GM19023 (cell line): ENCODE measurements at regions not wholly inside any gene's neighbourhood (a gene's known extent, or its start where the extent isn't known, plus 50 kb on each side); places are given as distances from the start of the nearest gene placed in this dataset.
"Not testable (repeated sequence)": the region's sequence is repeated elsewhere in the genome, so short reads cannot be mapped to it uniquely, and the experiment has no call there.

Experiments
- ATAC-seq: cut with Tn5 transposase; IDR thresholded peaks from one replicate; pipeline ENCODE4 v1.9.1; 2021; ENCODE audit warnings: mild to moderate bottlenecking, moderate library complexity; ENCODE audit not compliant: unreplicated experiment

GRCh38 chr13:111007209-111007608 lies 92.3 kb upstream of the ANKRD10 start:
- ATAC-seq = no peak

GRCh38 chr13:111006506-111007031 lies 91.7 kb upstream of the ANKRD10 start:
- no peak for ATAC-seq

- no peak for ATAC-seq
These were observed 91.1 kb upstream of the ANKRD10 start for GRCh38 chr13:111005808-111006505.

- ATAC-seq = no peak
These were observed 90.5 kb upstream of the ANKRD10 start for GRCh38 chr13:111005364-111005763.

GRCh38 chr13:111004444-111004843 lies 89.6 kb upstream of the ANKRD10 start:
- no peak for ATAC-seq

- ATAC-seq = no peak
These were observed 86.8 kb upstream of the ANKRD10 start for GRCh38 chr13:111001636-111002035.

GRCh38 chr13:110993788-110994187 lies 78.9 kb upstream of the ANKRD10 start:
- no peak for ATAC-seq

- no peak for ATAC-seq
These were observed 77.2 kb upstream of the ANKRD10 start for GRCh38 chr13:110991991-110992508.

GRCh38 chr13:110989331-110989730 lies 74.5 kb upstream of the ANKRD10 start:
- ATAC-seq = no peak

GRCh38 chr13:110985541-110985940 lies 70.7 kb upstream of the ANKRD10 start:
- no peak for ATAC-seq

GRCh38 chr13:110984798-110985197 lies 69.9 kb upstream of the ANKRD10 start:
- ATAC-seq = no peak

GRCh38 chr13:110984381-110984780 lies 69.5 kb upstream of the ANKRD10 start:
- ATAC-seq = no peak

GRCh38 chr13:110983241-110983640 lies 68.4 kb upstream of the ANKRD10 start:
- no peak for ATAC-seq

- no peak for ATAC-seq
These were observed 66.5 kb upstream of the ANKRD10 start for GRCh38 chr13:110981379-110981778.

- ATAC-seq = no peak
These were observed 66.1 kb upstream of the ANKRD10 start for GRCh38 chr13:110980921-110981320.

- ATAC-seq = not testable (repeated sequence)
These were observed 64.3 kb upstream of the ANKRD10 start for GRCh38 chr13:110979149-110979548.

- no peak for ATAC-seq
These were observed 63.5 kb upstream of the ANKRD10 start for GRCh38 chr13:110978390-110978789.

- no peak for ATAC-seq
These were observed 61.9 kb upstream of the ANKRD10 start for GRCh38 chr13:110976785-110977184.

GRCh38 chr13:110973007-110973700 lies 58.3 kb upstream of the ANKRD10 start:
- ATAC-seq = no peak

GRCh38 chr13:110971486-110971885 lies 56.6 kb upstream of the ANKRD10 start:
- ATAC-seq = no peak

GRCh38 chr13:110967156-110967855 lies 52.4 kb upstream of the ANKRD10 start:
- not testable (repeated sequence) for ATAC-seq
